SKM-1 treated with dmso at 0.1 percent for 144 hours (cell line): ENCODE measurements at regions not wholly inside any gene's neighbourhood (a gene's known extent, or its start where the extent isn't known, plus 50 kb on each side); places are given as distances from the start of the nearest gene placed in this dataset.
A peak's percentile ranks its signal among the peaks of the same experiment; 100 is the strongest.

Source experiments
- DNase-seq: peaks from one replicate; lab custom pipeline; 2025; ENCODE audit not compliant: unreplicated experiment; lab: John Stamatoyannopoulos, UW

DNA sequence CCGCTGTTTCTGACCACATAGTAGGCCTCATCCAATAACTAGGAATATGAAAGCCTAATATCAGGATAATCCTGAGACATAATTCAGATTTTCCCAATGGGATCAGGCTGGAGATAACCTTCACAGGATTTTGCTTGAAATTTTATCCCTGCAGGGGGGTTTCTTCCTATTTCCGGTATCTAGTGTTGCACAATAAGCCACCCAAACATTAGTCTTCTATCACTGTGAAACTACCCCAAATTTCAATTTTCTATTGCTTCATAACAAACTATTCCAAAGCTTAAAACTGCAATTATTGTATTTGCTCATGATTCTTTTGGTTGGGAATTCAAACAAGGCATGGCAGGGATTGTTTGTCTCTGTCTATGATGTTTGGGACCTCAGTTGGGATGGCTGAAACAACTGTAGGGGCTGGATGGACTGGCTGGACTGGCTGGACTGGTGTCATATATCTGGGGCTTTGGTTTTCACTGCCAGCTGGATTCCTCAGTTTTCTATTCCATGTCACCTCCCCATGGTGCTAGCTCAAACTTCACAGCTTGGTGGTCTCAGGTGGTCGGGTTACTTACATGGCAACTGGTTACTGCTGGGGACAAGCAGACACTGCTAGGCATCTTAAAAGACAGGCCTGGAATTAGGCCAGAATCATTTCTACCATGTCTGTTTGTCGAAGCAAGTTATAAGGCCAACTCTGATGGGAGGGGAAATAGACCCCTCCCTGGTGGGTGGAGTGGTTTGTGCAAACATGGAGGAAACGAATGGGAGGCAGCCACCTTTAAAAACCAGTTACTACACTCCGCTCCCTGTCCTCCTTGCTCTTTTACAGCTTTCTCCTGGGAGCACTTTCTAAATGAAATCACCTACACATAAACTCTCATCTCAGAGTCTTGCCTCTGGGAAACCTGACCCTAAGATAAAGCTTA lies 88.2 kb upstream of the STT3B start:
- no peak for DNase-seq

DNA sequence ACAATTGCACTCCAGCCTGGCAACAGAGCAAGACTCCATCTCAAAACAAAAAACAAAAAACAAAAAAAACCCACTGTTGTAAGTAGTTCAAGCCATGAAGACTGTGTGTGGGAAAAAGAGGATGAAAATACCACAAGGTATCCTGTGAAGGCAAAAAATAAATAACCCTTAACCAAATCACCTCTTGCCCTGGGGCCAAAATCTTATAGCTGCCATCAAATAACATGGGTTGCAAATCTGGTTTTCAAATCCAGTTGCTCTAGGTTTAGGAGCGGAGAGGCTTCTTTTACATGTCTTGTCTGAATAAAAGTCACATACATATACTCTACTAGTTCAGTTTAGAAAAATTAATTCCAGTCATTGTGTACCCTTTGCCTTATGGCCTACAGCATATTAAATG lies 87.0 kb upstream of the STT3B start:
- no peak for DNase-seq

DNA sequence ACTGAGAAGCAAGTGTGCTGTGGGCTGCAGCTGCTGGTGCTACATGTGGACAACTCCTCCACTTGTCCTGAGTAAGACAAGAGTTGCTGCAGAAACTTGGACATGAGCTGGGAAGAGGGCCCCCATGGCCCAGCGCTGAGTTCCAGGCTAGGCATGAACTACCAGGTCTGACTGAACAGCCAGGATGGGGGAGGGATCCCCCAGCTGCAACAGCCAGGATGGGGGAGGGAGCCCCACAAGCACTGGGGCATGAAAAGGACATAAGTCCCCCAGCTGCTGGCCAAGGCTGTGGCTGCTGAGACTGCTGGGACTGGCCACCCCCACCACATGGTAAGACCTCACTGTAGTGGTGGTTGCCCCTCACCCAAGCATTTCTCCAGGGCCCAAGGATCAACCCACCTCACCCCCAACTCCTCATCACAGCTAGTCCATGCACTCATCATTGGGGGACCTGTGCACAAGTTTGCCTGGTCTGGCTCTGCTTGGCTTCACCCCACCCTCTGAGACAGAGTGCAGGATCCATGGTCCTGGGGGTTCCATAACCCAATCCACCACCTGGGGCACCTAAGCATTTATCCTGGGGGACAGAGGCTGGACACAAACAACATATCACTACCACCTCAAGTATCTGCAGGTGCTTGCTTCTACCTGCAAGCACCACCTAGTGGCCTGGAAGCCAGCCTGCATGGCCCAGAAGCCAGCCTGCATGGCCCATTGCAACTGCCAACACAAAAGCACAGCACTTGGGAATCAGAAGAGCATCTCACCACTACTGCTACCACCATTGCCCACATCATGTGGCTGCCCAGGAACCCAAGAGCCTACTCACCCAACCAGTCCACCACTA lies 84.5 kb upstream of the STT3B start:
- DNase-seq: peak; percentile 1

DNA sequence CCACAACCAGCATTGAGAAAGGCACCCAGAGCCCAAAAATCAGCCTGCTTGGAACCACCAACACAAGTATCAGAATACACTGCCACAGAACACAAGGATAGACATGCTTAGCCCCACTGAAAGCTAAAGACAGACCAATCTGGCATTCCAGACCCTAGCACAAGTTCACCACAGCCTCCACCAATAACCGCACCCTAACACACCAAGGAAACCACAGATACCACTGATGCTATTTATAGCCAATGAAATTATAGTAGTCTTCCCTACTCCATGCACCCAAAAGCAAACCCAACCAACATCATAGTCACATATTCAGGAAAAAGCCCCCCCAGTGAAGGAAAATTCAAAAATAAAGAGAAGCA lies 83.9 kb upstream of the STT3B start:
- no peak for DNase-seq

DNA sequence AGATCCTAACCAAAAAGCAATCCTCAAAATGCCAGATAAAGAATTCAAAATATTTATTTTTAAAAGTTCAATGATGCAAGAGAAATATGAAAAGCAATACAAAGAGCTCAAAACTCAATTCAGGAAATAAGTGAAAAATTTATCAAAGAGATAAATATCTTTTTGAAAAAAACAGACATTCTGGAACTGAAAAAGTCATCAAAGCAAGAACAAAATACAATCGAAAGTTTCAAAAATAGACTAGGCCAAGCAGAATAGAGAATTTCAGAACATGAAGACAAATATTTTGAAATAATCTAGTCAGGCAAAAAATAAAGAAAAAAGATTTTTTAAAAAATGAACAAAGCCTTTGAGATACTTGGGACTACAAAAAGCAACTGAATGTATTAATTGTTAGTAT lies 83.4 kb upstream of the STT3B start:
- no peak for DNase-seq

DNA sequence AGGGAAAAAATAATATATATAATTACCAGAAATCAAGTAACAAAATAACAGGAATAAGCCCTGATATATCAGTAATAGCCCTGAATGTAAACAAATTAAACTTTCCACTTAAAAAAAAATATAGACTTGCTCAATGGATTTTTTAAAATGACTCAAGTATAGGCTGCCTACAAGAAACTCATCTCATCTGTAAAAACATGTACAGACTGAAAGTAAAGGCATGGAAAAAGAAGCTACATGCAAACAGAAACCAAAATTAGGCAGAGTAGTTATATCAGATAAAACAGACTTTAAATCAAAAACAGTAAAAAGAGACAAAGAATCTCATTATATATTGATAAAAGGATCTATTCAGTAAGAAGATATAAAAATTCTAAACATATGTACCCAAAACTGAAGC lies 82.4 kb upstream of the STT3B start:
- no peak for DNase-seq

DNA sequence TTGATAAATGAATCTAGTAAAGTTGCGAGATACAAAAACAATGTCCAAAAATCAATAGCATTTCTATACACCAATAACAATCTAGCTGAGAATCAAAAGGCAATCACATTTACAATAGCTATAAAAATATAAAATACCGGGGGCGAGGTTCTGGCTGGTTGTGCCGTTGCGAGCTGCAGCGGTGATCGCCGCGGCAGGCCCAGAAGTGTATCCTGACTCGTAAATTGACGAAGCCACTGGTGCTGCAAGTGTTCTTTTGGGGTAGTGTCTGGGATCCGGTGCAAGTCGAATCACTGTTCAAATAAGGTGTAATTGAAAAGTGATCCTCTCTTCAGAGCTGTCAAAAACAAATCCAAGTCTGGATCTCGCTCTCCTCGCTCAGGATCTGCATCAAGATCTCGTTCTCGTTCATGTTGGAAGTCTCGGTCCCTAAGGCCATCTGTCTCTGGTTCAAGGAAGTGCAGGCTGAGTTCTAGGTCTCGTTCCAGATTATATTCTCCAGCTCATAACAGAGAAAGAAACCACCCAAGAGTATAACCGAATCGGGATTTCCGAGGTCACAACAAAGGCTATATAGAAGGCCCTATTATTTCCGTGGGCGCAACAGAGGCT lies 80.1 kb upstream of the STT3B start:
- DNase-seq: no peak

DNA sequence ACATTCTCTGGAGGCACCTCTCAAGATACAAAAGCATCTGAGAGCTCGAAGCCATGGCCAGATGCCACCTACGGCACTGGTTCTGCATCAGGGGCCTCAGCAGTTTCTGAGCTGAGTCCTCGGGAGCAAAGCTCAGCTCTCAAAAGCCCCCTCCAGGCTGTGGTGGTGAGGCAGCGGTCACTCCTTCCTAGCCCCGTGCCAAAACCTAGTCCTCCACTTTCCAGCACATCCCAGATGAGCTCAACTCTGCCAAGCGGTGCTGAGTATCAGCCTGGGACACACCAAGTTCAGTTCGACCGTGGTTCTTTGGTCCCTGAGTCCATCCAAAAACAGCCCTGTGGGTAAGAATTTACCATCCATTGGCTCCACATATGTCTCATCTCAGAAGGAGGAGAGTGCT lies 79.3 kb upstream of the STT3B start:
- DNase-seq: no peak

DNA sequence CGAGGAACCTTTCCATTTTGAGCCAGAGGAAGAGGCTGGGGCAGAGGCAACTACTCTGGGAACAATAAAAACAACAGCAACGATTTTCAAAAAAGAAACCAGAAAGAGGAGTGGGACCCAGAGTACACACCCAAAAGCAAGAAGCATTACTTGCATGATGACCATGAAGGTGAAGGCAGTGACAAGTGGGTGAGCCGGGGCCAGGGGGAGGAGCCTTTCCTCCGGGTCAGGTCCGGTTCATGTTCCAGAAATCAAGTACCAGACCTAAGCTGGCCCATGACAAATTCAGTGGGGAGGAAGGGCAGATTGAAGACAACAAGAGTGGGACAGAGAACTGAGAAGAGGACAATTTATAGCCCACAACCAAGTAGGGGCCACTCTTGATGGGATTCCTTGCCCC lies 77.2 kb upstream of the STT3B start:
- DNase-seq: no peak

DNA sequence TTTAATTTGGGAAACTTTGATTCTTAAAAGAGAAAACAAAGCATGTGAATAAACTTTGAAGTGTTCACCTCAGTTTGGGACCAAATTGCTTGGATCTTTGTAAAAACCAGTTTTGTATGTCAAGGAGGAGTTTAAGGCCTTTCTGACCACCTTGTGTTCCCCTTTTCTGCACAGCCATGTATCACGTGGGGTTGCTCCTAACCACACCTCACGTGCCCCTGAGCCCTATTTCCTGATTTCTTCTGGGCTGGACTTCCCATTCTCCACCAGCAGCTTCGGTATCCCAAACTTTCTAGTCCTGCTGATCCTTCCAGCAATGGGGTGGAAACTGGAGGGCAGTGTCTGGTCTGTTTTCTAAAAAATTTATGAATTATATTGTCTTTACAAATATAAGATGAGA lies 76.4 kb upstream of the STT3B start:
- DNase-seq: peak; percentile 61

DNA sequence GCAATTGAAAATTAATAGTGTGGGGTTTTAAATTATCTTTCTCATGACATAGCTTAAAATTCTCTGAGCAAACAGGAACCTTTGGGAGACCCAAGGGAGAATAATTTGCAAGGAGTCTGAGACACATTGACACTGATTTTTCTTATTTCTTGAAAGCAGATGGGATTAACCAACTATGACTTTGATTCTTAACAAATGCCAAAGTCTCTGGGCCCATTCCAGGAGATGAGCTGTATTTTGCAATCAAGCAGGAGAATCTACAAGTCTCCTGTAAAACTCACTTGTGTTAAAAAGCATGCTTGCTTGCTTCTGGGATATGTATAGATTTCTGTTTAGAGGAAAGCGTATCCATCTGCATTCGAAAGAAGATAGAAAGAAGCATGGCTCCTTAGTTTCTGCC lies 71.3 kb upstream of the STT3B start:
- no peak for DNase-seq

DNA sequence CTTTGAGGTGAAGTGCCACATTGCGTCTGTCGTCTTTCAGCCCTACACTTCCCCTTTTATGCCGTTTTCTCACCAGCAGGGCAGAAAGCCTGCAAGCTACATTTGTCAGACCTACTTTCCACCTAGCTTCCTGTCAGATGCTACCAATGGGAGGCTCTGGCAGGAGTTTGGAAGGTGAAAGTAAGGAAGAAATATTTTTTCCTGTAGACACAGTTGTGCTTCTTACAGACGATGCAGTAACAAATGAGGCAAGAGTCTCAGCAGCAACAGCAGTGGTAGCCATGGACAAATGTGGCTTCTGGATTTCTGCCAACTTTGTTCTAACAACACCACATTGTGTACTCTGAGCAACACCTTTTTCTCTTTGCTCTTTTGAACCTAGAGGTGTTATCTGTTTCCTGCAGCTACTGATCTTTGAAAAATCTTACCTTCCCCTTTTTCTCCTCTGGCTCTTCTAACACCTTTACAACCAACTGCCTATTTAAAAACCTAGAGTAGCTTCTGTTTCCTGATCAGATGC lies 70.6 kb upstream of the STT3B start:
- peak; percentile 82 for DNase-seq

DNA sequence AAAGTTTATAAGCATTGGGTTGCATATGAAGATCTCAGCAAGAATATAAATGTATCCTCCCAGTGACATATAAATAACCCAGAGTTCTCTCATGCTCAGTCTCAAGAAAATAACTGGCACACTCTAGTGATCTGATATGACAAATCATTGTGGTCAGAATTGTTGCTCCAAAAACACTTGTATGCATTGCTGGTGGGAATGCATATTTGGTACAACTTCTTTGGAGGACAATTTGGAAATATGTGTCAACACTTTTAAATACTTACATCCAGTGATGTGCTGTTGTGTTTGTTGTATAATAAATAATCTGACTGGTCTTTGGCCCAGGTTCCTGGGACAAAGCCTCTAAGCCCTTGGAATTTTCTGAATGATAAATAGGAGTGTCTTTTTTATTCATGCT lies 66.7 kb upstream of the STT3B start:
- no peak for DNase-seq

DNA sequence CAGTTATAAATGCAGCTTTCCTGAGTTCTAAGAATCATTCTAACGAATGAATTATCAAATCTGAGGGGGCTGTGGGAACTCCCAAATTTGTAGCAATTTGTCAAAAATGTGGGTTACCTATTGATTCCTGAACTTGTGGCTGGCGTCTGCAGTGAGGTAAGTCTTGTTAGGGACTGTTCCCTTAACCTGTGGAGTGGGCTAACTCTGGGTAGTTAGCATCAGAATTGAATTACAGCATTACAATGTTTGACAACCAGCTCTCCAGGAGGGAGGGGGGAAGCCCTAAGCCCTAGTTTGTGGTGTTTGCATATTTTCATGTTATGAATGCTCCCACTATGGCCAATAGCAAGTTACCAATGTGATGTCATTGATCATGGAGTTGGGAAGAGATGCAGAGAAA lies 65.9 kb upstream of the STT3B start:
- no peak for DNase-seq

DNA sequence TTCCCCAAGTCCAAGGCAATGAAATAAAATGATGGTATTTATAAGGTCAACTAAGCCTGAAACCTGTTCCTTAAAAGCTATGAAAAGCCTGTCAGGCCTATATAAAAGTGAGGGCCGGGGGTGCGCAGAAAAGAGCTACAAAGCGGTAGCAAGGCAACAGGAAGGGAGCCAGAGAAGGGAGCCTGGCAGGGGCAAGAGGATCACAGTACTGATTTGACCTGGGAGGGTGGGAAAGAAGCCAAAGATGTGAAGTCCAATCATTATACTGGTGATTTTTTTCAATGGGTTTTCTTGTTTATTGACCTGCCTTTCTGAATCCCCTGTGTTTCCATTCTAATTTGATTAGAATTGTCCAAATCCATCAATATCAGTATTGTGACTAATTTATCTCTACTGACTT lies 64.3 kb upstream of the STT3B start:
- DNase-seq: no peak

DNA sequence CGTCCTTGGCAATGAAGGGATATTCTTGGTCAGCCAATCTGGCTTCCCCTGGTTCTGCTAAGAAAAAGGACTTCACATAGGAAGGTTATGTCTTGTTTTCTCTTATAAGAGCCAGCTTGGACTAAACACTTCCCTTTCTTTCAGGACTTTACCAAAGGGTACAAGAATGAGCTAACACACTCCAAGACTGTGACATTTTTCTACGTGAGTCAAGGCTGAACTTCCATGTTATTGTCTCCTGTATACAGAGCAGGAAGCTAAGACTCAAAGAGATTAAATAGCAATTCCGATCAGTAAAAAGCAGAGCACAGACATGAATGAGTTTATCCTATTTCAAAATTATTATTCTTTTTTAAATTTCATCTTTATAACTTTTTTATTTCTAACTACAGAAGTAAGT lies 63.3 kb upstream of the STT3B start:
- DNase-seq: no peak

DNA sequence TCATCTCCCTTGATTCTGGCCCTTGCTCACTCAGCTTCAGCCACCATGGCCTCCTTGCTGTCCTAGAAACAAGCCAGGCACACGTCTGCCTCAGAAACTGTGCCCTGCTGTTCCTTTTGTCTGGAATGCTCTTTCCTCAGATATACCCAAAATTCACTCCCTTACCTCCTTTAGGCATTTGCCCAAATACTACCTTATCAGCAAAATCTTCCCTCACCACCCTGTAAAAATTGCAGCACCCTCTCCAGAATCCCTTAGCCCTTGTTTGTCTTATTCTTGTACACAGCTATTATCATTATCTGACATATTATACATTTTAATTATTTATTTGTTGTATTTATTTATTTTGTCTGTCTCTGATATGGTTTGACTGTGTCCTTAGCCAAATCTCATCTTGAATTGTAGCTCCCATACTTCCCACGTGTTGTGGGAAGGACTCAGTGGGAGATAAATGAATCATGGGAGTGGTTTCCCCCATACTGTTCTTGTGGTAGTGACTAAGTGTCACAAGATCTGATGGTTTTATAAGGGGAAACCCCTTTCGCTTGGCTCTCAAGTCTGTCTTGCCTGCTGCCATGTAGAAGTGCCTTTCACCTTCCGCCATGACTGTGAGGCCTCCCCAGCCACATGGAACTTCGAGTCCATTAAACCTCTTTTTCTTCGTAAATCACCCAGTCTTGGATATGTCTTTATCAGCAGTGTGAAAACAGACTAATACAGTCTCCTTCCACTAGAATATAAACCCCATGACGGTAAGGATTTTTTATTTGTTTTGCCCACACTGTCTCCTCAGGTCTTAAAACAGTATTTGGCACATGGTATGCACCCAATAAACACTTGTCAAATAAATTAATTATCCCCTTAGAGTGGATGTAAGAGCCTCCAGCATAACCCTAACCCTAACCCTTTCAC lies 60.0 kb upstream of the STT3B start:
- no peak for DNase-seq

DNA sequence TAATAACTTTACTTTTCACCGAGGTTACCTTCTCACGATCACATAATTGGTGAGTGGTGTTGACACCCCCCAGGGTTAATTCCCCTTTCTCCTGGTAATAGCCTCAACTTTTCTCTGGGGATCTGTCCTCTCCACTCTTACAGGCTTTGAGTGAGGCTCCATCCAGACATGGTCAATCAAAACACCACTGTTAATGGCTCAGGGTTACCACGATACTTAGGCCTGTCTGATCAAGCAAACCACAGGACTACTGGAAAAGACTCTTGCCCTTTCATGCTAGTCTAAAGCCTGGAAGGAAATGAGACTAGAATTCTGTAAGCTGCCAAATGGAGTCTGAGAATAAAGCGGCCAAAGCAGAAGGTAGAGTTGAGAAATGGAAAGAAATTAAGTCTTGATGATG lies 56.5 kb upstream of the STT3B start:
- DNase-seq: no peak

DNA sequence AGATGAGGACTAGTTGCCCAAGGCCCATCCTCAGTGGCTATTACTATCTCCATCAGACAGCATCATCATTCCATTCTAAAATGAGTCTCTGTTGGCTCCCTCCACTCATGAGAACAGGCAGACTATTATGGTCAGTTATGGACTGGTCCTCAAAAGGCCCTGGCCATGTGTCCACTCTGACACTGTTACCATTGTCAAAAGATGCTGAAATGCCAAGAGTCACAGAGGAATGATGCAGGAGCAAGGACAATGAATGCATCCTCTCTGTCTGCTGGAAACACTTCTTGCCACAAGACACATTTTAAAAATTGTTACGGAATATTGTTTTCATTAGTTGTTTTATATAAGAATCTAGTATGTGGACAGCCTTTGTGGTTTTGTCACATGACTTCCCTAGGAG lies 53.3 kb upstream of the STT3B start:
- DNase-seq: no peak

DNA sequence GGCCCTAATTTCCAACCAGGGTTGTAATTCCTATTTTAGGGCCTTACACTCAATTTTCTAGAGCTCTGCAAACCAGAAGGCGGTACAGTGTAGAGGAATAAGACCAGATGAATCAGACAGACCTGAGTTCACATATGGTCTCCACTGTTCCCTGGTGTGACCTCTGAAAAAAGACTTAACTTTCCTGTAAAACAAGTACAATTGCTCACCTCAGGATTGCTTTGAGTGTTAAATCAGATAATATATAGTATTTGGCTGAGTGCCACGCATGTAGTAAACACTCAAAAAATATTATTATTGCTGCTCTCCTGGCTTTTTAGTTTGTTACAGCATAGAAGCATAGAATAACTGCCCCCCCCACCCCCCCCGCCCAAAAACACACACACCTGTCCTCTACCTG lies 51.0 kb upstream of the STT3B start:
- no peak for DNase-seq
